ENCODE measurements at regions not wholly inside any gene's neighbourhood (a gene's known extent, or its start where the extent isn't known, plus 50 kb on each side); places are given as distances from the start of the nearest gene placed in this dataset.
"Not testable (repeated sequence)": the region's sequence is repeated elsewhere in the genome, so short reads cannot be mapped to it uniquely, and the experiment has no call there.

GRCh38 chr7:66549466-66549865 is 79.2 kb upstream of the KCTD7 start:
- POLR2A ChIA-PET = no interaction called here
- intact Hi-C loops (cut with micrococcal nuclease) (no loop called here), dilution Hi-C loops (cut with MboI; ENCODE audit: extremely low pct_ligation_motif_present, low sequenced_read_pairs) (no loop called here)
- Histone ChIP-seq H4K20me1 (replicated peaks; ENCODE audit: control insufficient read depth, extremely low read depth, insufficient read depth, low read length) (no peaks in the 10 kb centered on the region), H3K4me2 (ENCODE audit: insufficient read depth, low read length) (no peak overlapping the region), H3K9me1 (replicated peaks; ENCODE audit: control insufficient read depth, extremely low read depth, insufficient read depth, low read length) (no peaks in the 10 kb centered on the region), H3K36me3 (ENCODE audit: control insufficient read depth in 2 of 2, extremely low read depth in 1 of 2, insufficient read depth in 2 of 2, low read length in 2 of 2) (peaks cover 0 to 27% of the 10 kb centered on the region in 2 experiments), H3K9ac (replicated peaks; ENCODE audit: extremely low read depth, insufficient read depth, low read length) (no peak overlapping the region), H3K27ac (ENCODE audit: insufficient read depth, low read depth, low read length) (no peak overlapping the region), H3K79me2 (ENCODE audit: control insufficient read depth, insufficient read depth, low read length) (no peaks in the 10 kb centered on the region), H3K4me3 (replicated peaks in 1 of 3; ENCODE audit: insufficient read depth in 1 of 3, low read depth in 1 of 3, low read length in 3 of 3) (no peak overlapping the region), H3K9me3 (replicated peaks; ENCODE audit: control insufficient read depth, insufficient read depth, low read length) (no peaks in the 10 kb centered on the region), H2AFZ (ENCODE audit: low read depth, low read length) (no peak overlapping the region), H3K4me1 (ENCODE audit: control insufficient read depth, extremely low read depth, insufficient read depth, low read length) (no peaks in the 10 kb centered on the region), H3K27me3 (ENCODE audit: control insufficient read depth in 2 of 2, insufficient read depth in 2 of 2, low read length in 2 of 2) (no peaks in the 10 kb centered on the region)
- DNase-seq (ENCODE audit: low read depth, low spot score) = no peak
- FAIRE-seq = no peak
- CTCF ChIA-PET = interaction anchor here (0.8 kb wide), 1 partner anchor 8 kb away, joined by 3 read pairs; no protein-coding TSS in a partner anchor
- TF ChIP-seq POLR2A (IDR thresholded peaks at IDR 0.05; ENCODE audit: low read depth, low read length) = no peak
- no peak for TF ChIP-seq EZH2 (IDR thresholded peaks at IDR 0.05; ENCODE audit: borderline replicate concordance, low read depth, low read length, severe bottlenecking)
- no TSS peak for BruUV-seq (replicated peaks)

DNA sequence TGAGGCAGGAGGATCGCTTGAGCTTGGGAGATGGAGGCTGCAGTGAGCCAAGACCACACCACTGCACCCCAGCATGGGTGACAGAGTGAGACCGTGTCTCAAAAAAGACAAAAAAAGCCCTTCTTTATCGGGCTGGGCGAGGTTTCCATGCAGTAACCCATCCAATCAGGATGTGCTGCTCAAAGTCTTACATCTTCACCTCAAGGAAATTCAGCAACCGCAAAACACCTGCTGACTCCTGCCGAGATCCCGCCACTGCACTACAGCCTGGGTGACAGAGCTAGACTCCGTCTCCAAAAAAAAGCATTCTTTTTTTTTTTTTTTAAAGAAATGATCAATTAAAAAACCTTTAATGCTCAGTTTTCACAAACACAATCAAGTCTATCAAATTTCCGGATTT is 75.7 kb upstream of the KCTD7 start:
- Histone ChIP-seq H3K4me3 (replicated peaks in 1 of 3; ENCODE audit: insufficient read depth in 1 of 3, low read depth in 1 of 3, low read length in 3 of 3) (no peak overlapping the region), H4K20me1 (replicated peaks; ENCODE audit: control insufficient read depth, extremely low read depth, insufficient read depth, low read length) (no peaks in the 10 kb centered on the region), H3K9me1 (replicated peaks; ENCODE audit: control insufficient read depth, extremely low read depth, insufficient read depth, low read length) (no peaks in the 10 kb centered on the region), H3K36me3 (ENCODE audit: control insufficient read depth in 2 of 2, extremely low read depth in 1 of 2, insufficient read depth in 2 of 2, low read length in 2 of 2) (peaks cover 0 to 21% of the 10 kb centered on the region in 2 experiments), H3K27me3 (ENCODE audit: control insufficient read depth in 2 of 2, insufficient read depth in 2 of 2, low read length in 2 of 2) (no peaks in the 10 kb centered on the region), H3K9me3 (replicated peaks; ENCODE audit: control insufficient read depth, insufficient read depth, low read length) (no peaks in the 10 kb centered on the region), H3K27ac (ENCODE audit: insufficient read depth, low read depth, low read length) (no peak overlapping the region), H3K4me1 (ENCODE audit: control insufficient read depth, extremely low read depth, insufficient read depth, low read length) (no peaks in the 10 kb centered on the region), H3K9ac (replicated peaks; ENCODE audit: extremely low read depth, insufficient read depth, low read length) (no peak overlapping the region), H3K4me2 (ENCODE audit: insufficient read depth, low read length) (no peak overlapping the region), H2AFZ (ENCODE audit: low read depth, low read length) (no peak overlapping the region), H3K79me2 (ENCODE audit: control insufficient read depth, insufficient read depth, low read length) (peaks cover 4% of the 10 kb centered on the region)
- TF ChIP-seq MAX (IDR thresholded peaks at IDR 0.05; ENCODE audit: insufficient read depth, insufficient read length) = no peak
- no peak for TF ChIP-seq POLR2A (IDR thresholded peaks at IDR 0.05; ENCODE audit: low read depth, low read length)
- TF ChIP-seq MYC (IDR thresholded peaks at IDR 0.05; ENCODE audit: low read depth, low read length) = no peak
- no peak for TF ChIP-seq EZH2 (IDR thresholded peaks at IDR 0.05; ENCODE audit: borderline replicate concordance, low read depth, low read length, severe bottlenecking)
- no peak for TF ChIP-seq GATA2 (IDR thresholded peaks at IDR 0.05; ENCODE audit: insufficient read depth, insufficient read length, low read depth, low read length)
- TF ChIP-seq, protein P1, sequence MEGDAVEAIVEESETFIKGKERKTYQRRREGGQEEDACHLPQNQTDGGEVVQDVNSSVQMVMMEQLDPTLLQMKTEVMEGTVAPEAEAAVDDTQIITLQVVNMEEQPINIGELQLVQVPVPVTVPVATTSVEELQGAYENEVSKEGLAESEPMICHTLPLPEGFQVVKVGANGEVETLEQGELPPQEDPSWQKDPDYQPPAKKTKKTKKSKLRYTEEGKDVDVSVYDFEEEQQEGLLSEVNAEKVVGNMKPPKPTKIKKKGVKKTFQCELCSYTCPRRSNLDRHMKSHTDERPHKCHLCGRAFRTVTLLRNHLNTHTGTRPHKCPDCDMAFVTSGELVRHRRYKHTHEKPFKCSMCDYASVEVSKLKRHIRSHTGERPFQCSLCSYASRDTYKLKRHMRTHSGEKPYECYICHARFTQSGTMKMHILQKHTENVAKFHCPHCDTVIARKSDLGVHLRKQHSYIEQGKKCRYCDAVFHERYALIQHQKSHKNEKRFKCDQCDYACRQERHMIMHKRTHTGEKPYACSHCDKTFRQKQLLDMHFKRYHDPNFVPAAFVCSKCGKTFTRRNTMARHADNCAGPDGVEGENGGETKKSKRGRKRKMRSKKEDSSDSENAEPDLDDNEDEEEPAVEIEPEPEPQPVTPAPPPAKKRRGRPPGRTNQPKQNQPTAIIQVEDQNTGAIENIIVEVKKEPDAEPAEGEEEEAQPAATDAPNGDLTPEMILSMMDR (IDR thresholded peaks at IDR 0.05; ENCODE audit: extremely low read depth in 1 of 2, insufficient read depth in 1 of 2, low read depth in 1 of 2, low read length in 2 of 2) = no peak
- no peak for TF ChIP-seq JUN (IDR thresholded peaks at IDR 0.05; ENCODE audit: borderline replicate concordance, insufficient read depth, insufficient read length, low read depth)
- no peak for TF ChIP-seq FOS (IDR thresholded peaks at IDR 0.05; ENCODE audit: borderline replicate concordance, insufficient read depth, low read length)
- TF ChIP-seq POLR2AphosphoS5 (IDR thresholded peaks at IDR 0.05; ENCODE audit: insufficient read depth, low read depth, low read length) = no peak
- intact Hi-C loops (cut with micrococcal nuclease) (no loop called here), dilution Hi-C loops (cut with MboI; ENCODE audit: extremely low pct_ligation_motif_present, low sequenced_read_pairs) (no loop called here)
- BruUV-seq (replicated peaks) = no TSS peak
- FAIRE-seq = no peak
- ChIA-PET POLR2A (no interaction called here), CTCF (no interaction called here)
- DNase-seq (ENCODE audit: low read depth, low spot score) = no peak

GRCh38 chr7:66553675-66554074 is 75.0 kb upstream of the KCTD7 start:
- H3K4me1 ChIP-seq (ENCODE audit: control insufficient read depth, extremely low read depth, insufficient read depth, low read length); CTCF ChIA-PET; H2AFZ ChIP-seq (ENCODE audit: low read depth, low read length); BruUV-seq (replicated peaks); H3K9ac ChIP-seq (replicated peaks; ENCODE audit: extremely low read depth, insufficient read depth, low read length); DNase-seq (ENCODE audit: low read depth, low spot score); dilution Hi-C loops (cut with MboI; ENCODE audit: extremely low pct_ligation_motif_present, low sequenced_read_pairs); FAIRE-seq; H3K27me3 ChIP-seq (ENCODE audit: control insufficient read depth in 2 of 2, insufficient read depth in 2 of 2, low read length in 2 of 2); H3K4me3 ChIP-seq (replicated peaks in 1 of 3; ENCODE audit: insufficient read depth in 1 of 3, low read depth in 1 of 3, low read length in 3 of 3); intact Hi-C loops (cut with micrococcal nuclease); H3K79me2 ChIP-seq (ENCODE audit: control insufficient read depth, insufficient read depth, low read length); H4K20me1 ChIP-seq (replicated peaks; ENCODE audit: control insufficient read depth, extremely low read depth, insufficient read depth, low read length); H3K27ac ChIP-seq (ENCODE audit: insufficient read depth, low read depth, low read length); H3K9me3 ChIP-seq (replicated peaks; ENCODE audit: control insufficient read depth, insufficient read depth, low read length); H3K9me1 ChIP-seq (replicated peaks; ENCODE audit: control insufficient read depth, extremely low read depth, insufficient read depth, low read length); H3K4me2 ChIP-seq (ENCODE audit: insufficient read depth, low read length): not testable (repeated sequence)
- H3K36me3 ChIP-seq (ENCODE audit: control insufficient read depth in 2 of 2, extremely low read depth in 1 of 2, insufficient read depth in 2 of 2, low read length in 2 of 2) = peaks cover 0 to 23% of the 10 kb centered on the region in 2 experiments
- POLR2A ChIA-PET = interaction anchor here (0.6 kb wide), 1 partner anchor 460 kb away, joined by 4 read pairs; no protein-coding TSS in a partner anchor
